HCT116 (cell line): ENCODE measurements at regions not wholly inside any gene's neighbourhood (a gene's known extent, or its start where the extent isn't known, plus 50 kb on each side); places are given as distances from the start of the nearest gene placed in this dataset.

Source experiments
- ATAC-seq: fragments of 200-7000 bp; cut with Tn5 transposase; 2 replicates; pipeline ENCODE4 v1.9.1; 2020; ENCODE audit warnings: mild to moderate bottlenecking, moderate library complexity
- BruUV-seq: library from RNA; stranded (reverse); fragments of 400-500 nt; replicated peaks from 2 replicates; lab custom pipeline; 2021; lab: Mats Ljungman, UMichigan
- CTCF ChIA-PET: fragments of 300-600 bp; sonication (Branson Sonifier 250); formaldehyde crosslinking; loops from one replicate; lab custom pipeline; 2021; ENCODE audit warnings: antibody characterized with exemption; lab: Charles Lee
- POLR2A ChIA-PET: fragments of 300-600, 350-600 bp; sonication (Branson Sonifier 250); formaldehyde crosslinking; loops from one replicate; lab custom pipeline; 2021; ENCODE audit warnings: antibody characterized with exemption; lab: Charles Lee
- RAD21 ChIA-PET, 2 experiments: fragments of 300-600 bp; sonication (Branson Sonifier 250); formaldehyde crosslinking; loops; one replicate each; lab custom pipeline; 2023; ENCODE audit warnings: low total read pairs in 2 of 2; ENCODE audit not compliant: uncharacterized antibody in 2 of 2, unreplicated experiment in 2 of 2, low non-redundant PET in 1 of 2; lab: Charles Lee
- DNase-seq: peaks from one replicate; pipeline ENCODE4 v3.0.0-alpha.2; 2010; ENCODE audit warnings: low read depth, low spot score
- H2AFZ ChIP-seq: fragments of 200-600 bp; shearing (Covaris generic), sonication (generic); 2 replicates; pipeline ENCODE4 v1.6.1; 2017; ENCODE audit warnings: low read depth, mixed run types, mixed read lengths, antibody characterized with exemption, low read length; ENCODE audit not compliant: poor library complexity, severe bottlenecking
- H3K27ac ChIP-seq: 2 replicates; pipeline ENCODE4 v1.5.1; 2012; ENCODE audit warnings: low read depth, low read length
- H3K27me3 ChIP-seq: fragments of 200-600 bp; sonication (generic); 2 replicates; pipeline ENCODE4 v1.6.1; 2016; ENCODE audit warnings: mixed run types, low read length, mixed read lengths; ENCODE audit not compliant: insufficient read depth
- H3K36me3 ChIP-seq, 2 experiments: fragments of 200-500 bp in 1 of 2; fragments of 200-600 bp in 1 of 2; sonication (Bioruptor generic) in 1 of 2; sonication (generic) in 1 of 2; 2 replicates each; pipeline versions ENCODE4 v1.5.1 to v1.6.1; 2014 to 2016; ENCODE audit warnings: low read length in 2 of 2, inconsistent platforms in 1 of 2, mixed read lengths in 1 of 2, mixed run types in 1 of 2; ENCODE audit not compliant: insufficient read depth in 2 of 2, control insufficient read depth in 1 of 2
- H3K4me1 ChIP-seq, 2 experiments: fragments of 200-600 bp in 1 of 2; sonication (generic) in 1 of 2; 2 replicates each; pipeline versions ENCODE4 v1.5.1 to v1.6.1; 2012 to 2017; ENCODE audit warnings: low read length in 2 of 2, inconsistent platforms in 1 of 2, mild to moderate bottlenecking in 1 of 2, mixed read lengths in 1 of 2, mixed run types in 1 of 2, moderate library complexity in 1 of 2; ENCODE audit not compliant: insufficient read depth in 2 of 2, control insufficient read depth in 1 of 2
- H3K4me2 ChIP-seq: fragments of 200-600 bp; sonication (generic); 2 replicates; pipeline ENCODE4 v1.6.1; 2017; ENCODE audit warnings: mixed run types, low read length, mixed read lengths
- H3K4me3 ChIP-seq, 2 experiments: fragments of 200-600 bp in 1 of 2; sonication (generic) in 1 of 2; replicated peaks in 1 of 2; 2 replicates each; pipeline ENCODE4 v1.5.1; 2011 to 2016; ENCODE audit warnings: low read length in 2 of 2, control low read depth in 1 of 2, low read depth in 1 of 2, mild to moderate bottlenecking in 1 of 2, mixed read lengths in 1 of 2, mixed run types in 1 of 2
- H3K79me2 ChIP-seq: fragments of 200-600 bp; sonication (generic); 2 replicates; pipeline ENCODE4 v1.6.1; 2017; ENCODE audit warnings: mild to moderate bottlenecking, mixed run types, low read length, moderate library complexity, mixed read lengths; ENCODE audit not compliant: insufficient read depth
- H3K9ac ChIP-seq: fragments of 200-600 bp; sonication (generic); 2 replicates; pipeline ENCODE4 v1.6.1; 2016; ENCODE audit warnings: low read length, mixed read lengths
- H3K9me2 ChIP-seq: fragments of 200-600 bp; sonication (generic), shearing (Covaris generic); 2 replicates; pipeline ENCODE4 v1.6.1; 2017; ENCODE audit warnings: mixed run types, mild to moderate bottlenecking, moderate library complexity; ENCODE audit not compliant: insufficient read depth
- H3K9me3 ChIP-seq, 2 experiments: fragments of 200-500 bp in 1 of 2; fragments of 200-600 bp in 1 of 2; sonication (Bioruptor generic) in 1 of 2; sonication (generic) in 1 of 2; 2 replicates each; pipeline ENCODE4 v1.6.1; 2014 to 2017; ENCODE audit warnings: low read length in 2 of 2, mixed read lengths in 2 of 2, inconsistent platforms in 1 of 2, low read depth in 1 of 2, mild to moderate bottlenecking in 1 of 2, mixed run types in 1 of 2, moderate library complexity in 1 of 2; ENCODE audit not compliant: control insufficient read depth in 1 of 2, insufficient read depth in 1 of 2
- H4K20me1 ChIP-seq: fragments of 200-600 bp; sonication (generic), shearing (Covaris generic); 2 replicates; pipeline ENCODE4 v1.6.1; 2017; ENCODE audit warnings: mixed run types, mild to moderate bottlenecking, moderate library complexity; ENCODE audit not compliant: insufficient read depth
- CBX3 ChIP-seq: IDR thresholded peaks from 2 replicates; pipeline ENCODE4 v1.6.1; 2012; ENCODE audit warnings: low read depth
- CEBPB ChIP-seq: IDR thresholded peaks from 2 replicates; pipeline ENCODE4 v1.6.1; 2012; ENCODE audit warnings: low read depth
- ELF1 ChIP-seq: IDR thresholded peaks from 2 replicates; pipeline ENCODE4 v1.6.1; 2012; ENCODE audit warnings: low read depth, borderline replicate concordance
- EZH2 ChIP-seq: fragments of 200-600 bp; sonication (generic); IDR thresholded peaks from 2 replicates; pipeline ENCODE4 v1.6.1; 2017; ENCODE audit warnings: antibody characterized with exemption, mixed run types
- EZH2phosphoT487 ChIP-seq: fragments of 200-600 bp; IDR thresholded peaks from 2 replicates; pipeline ENCODE4 v1.6.1; 2018; ENCODE audit warnings: antibody characterized with exemption, borderline replicate concordance
- FOSL1 ChIP-seq: IDR thresholded peaks from 2 replicates; pipeline ENCODE4 v1.6.1; 2012; ENCODE audit warnings: low read depth
- JUND ChIP-seq: IDR thresholded peaks from 2 replicates; pipeline ENCODE4 v1.6.1; 2012
- POLR2AphosphoS5 ChIP-seq: IDR thresholded peaks from 2 replicates; pipeline ENCODE4 v1.6.1; 2011; ENCODE audit warnings: mild to moderate bottlenecking, low read depth, low read length, moderate library complexity
- RAD21 ChIP-seq: IDR thresholded peaks from 2 replicates; pipeline ENCODE4 v1.6.1; 2012; ENCODE audit warnings: low read depth, mild to moderate bottlenecking
- SIN3A ChIP-seq: IDR thresholded peaks from 2 replicates; pipeline ENCODE4 v1.6.1; 2012; ENCODE audit warnings: low read depth
- SP1 ChIP-seq: IDR thresholded peaks from 2 replicates; pipeline ENCODE4 v1.6.1; 2012; ENCODE audit warnings: low read depth
- SRF ChIP-seq: IDR thresholded peaks from 2 replicates; pipeline ENCODE4 v1.6.1; 2012; ENCODE audit warnings: low read depth
- ZFX ChIP-seq: fragments of 450-650 bp; IDR thresholded peaks from 2 replicates; pipeline ENCODE4 v1.6.1; 2017
- ZNF274 ChIP-seq: fragments of 200-500 bp; sonication (Bioruptor generic); IDR thresholded peaks from 2 replicates; pipeline ENCODE4 v1.6.1; 2014; ENCODE audit warnings: mild to moderate bottlenecking, low read depth, low read length, inconsistent platforms
- intact Hi-C: fragments of 100-400 bp; cut with micrococcal nuclease; formaldehyde crosslinking; loops from 2 replicates; pipeline ENCODE4 v1.10.0; 2022
- TF ChIP-seq, protein P1 (sequence below): IDR thresholded peaks from 2 replicates; pipeline ENCODE4 v1.6.1; 2011; ENCODE audit warnings: mild to moderate bottlenecking, low read length, moderate library complexity; ENCODE audit not compliant: insufficient replicate concordance; ENCODE audit errors: extremely low read depth
- TF ChIP-seq, protein P2 (sequence below): IDR thresholded peaks from 2 replicates; pipeline ENCODE4 v1.6.1; 2012; ENCODE audit warnings: low read depth
- TF ChIP-seq, protein P3 (sequence below), 3 experiments: fragments of 200-600 bp in 1 of 3; sonication (generic) in 1 of 3; IDR thresholded peaks in 2 of 3; conservative IDR thresholded peaks in 1 of 3; 2 replicates each; pipeline ENCODE4 v1.5.1; 2012 to 2017; ENCODE audit warnings: low read depth in 2 of 3, low read length in 2 of 3, antibody characterized with exemption in 1 of 3, borderline replicate concordance in 1 of 3, control low read depth in 1 of 3, mild to moderate bottlenecking in 1 of 3, mixed read lengths in 1 of 3, mixed run types in 1 of 3, moderate library complexity in 1 of 3; ENCODE audit not compliant: insufficient read depth in 1 of 3
- TF ChIP-seq, protein P4 (sequence below): IDR thresholded peaks from 2 replicates; pipeline ENCODE4 v1.6.1; 2012
- TF ChIP-seq, protein P5 (sequence below): IDR thresholded peaks from 2 replicates; pipeline ENCODE4 v1.6.1; 2012

DNA sequence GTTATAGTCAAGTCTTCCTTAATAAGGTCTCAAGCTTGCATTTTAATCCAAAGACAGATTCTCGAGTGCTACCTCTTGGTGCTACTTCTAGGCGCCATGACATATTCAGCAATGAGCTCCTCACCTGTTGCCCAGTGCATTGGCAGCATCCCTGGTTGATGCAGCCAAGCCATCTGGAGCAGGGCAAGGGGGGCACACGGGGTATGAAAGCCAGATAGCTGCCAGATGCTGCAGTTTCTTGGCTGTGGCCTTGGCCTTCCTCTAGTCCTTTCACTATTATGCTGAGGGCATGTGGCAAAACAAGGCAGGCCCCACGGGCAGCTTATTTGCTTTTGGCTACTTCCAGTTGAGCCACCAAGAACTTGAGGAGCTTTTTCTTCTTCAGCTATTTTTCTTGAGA is 168.6 kb upstream of the PGRMC2 start:
- intact Hi-C loops = no loop called here
- no peaks in the 10 kb centered on the region for H3K79me2 ChIP-seq
- H3K9me2 ChIP-seq = no peaks in the 10 kb centered on the region
- no peaks in the 10 kb centered on the region for H4K20me1 ChIP-seq
- H3K27me3 ChIP-seq = no peaks in the 10 kb centered on the region; the same call in 1 of the 2 replicates
- no peaks in the 10 kb centered on the region for H3K9me3 ChIP-seq
- no peak overlapping the region for H3K9ac ChIP-seq
- no peak overlapping the region for H3K4me3 ChIP-seq
- no peak overlapping the region for H2AFZ ChIP-seq
- no peaks in the 10 kb centered on the region for H3K36me3 ChIP-seq
- no peak overlapping the region for H3K27ac ChIP-seq
- no peak overlapping the region for H3K4me2 ChIP-seq
- no peak for ATAC-seq
- RAD21 ChIA-PET = no interaction called here
- TF ChIP-seq ZNF274 (no peak), JUND (no peak), EZH2 (no peak), EZH2phosphoT487 (no peak), SP1 (no peak), POLR2AphosphoS5 (no peak), ELF1 (no peak), FOSL1 (no peak), CBX3 (no peak), SRF (no peak), ZFX (no peak), SIN3A (no peak), RAD21 (no peak), CEBPB (no peak)
- TF ChIP-seq, protein P1, sequence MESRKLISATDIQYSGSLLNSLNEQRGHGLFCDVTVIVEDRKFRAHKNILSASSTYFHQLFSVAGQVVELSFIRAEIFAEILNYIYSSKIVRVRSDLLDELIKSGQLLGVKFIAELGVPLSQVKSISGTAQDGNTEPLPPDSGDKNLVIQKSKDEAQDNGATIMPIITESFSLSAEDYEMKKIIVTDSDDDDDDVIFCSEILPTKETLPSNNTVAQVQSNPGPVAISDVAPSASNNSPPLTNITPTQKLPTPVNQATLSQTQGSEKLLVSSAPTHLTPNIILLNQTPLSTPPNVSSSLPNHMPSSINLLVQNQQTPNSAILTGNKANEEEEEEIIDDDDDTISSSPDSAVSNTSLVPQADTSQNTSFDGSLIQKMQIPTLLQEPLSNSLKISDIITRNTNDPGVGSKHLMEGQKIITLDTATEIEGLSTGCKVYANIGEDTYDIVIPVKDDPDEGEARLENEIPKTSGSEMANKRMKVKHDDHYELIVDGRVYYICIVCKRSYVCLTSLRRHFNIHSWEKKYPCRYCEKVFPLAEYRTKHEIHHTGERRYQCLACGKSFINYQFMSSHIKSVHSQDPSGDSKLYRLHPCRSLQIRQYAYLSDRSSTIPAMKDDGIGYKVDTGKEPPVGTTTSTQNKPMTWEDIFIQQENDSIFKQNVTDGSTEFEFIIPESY = no peak
- TF ChIP-seq, protein P2, sequence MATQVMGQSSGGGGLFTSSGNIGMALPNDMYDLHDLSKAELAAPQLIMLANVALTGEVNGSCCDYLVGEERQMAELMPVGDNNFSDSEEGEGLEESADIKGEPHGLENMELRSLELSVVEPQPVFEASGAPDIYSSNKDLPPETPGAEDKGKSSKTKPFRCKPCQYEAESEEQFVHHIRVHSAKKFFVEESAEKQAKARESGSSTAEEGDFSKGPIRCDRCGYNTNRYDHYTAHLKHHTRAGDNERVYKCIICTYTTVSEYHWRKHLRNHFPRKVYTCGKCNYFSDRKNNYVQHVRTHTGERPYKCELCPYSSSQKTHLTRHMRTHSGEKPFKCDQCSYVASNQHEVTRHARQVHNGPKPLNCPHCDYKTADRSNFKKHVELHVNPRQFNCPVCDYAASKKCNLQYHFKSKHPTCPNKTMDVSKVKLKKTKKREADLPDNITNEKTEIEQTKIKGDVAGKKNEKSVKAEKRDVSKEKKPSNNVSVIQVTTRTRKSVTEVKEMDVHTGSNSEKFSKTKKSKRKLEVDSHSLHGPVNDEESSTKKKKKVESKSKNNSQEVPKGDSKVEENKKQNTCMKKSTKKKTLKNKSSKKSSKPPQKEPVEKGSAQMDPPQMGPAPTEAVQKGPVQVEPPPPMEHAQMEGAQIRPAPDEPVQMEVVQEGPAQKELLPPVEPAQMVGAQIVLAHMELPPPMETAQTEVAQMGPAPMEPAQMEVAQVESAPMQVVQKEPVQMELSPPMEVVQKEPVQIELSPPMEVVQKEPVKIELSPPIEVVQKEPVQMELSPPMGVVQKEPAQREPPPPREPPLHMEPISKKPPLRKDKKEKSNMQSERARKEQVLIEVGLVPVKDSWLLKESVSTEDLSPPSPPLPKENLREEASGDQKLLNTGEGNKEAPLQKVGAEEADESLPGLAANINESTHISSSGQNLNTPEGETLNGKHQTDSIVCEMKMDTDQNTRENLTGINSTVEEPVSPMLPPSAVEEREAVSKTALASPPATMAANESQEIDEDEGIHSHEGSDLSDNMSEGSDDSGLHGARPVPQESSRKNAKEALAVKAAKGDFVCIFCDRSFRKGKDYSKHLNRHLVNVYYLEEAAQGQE = no peak
- TF ChIP-seq, protein P3, sequence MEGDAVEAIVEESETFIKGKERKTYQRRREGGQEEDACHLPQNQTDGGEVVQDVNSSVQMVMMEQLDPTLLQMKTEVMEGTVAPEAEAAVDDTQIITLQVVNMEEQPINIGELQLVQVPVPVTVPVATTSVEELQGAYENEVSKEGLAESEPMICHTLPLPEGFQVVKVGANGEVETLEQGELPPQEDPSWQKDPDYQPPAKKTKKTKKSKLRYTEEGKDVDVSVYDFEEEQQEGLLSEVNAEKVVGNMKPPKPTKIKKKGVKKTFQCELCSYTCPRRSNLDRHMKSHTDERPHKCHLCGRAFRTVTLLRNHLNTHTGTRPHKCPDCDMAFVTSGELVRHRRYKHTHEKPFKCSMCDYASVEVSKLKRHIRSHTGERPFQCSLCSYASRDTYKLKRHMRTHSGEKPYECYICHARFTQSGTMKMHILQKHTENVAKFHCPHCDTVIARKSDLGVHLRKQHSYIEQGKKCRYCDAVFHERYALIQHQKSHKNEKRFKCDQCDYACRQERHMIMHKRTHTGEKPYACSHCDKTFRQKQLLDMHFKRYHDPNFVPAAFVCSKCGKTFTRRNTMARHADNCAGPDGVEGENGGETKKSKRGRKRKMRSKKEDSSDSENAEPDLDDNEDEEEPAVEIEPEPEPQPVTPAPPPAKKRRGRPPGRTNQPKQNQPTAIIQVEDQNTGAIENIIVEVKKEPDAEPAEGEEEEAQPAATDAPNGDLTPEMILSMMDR (IDR thresholded peaks at IDR 0.05 in 2 of 3, conservative IDR thresholded peaks at IDR 0.05 in 1 of 3; ENCODE audit: borderline replicate concordance in 1 of 3, insufficient read depth in 1 of 3, low read depth in 2 of 3, low read length in 2 of 3) = no peak
- TF ChIP-seq, protein P4, sequence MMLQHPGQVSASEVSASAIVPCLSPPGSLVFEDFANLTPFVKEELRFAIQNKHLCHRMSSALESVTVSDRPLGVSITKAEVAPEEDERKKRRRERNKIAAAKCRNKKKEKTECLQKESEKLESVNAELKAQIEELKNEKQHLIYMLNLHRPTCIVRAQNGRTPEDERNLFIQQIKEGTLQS = no peak
- TF ChIP-seq, protein P5, sequence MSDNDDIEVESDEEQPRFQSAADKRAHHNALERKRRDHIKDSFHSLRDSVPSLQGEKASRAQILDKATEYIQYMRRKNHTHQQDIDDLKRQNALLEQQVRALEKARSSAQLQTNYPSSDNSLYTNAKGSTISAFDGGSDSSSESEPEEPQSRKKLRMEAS = no peak
- DNase-seq = no peak
- POLR2A ChIA-PET = no interaction called here
- no TSS peak for BruUV-seq
- H3K4me1 ChIP-seq = no peaks in the 10 kb centered on the region
- CTCF ChIA-PET = interaction anchor here (1.0 kb wide), 1 partner anchor 28 kb away, joined by 3 read pairs; no protein-coding TSS in a partner anchor
